ENCODE measurements at regions not wholly inside any gene's neighbourhood (a gene's known extent, or its start where the extent isn't known, plus 50 kb on each side); places are given as distances from the start of the nearest gene placed in this dataset.

DNA sequence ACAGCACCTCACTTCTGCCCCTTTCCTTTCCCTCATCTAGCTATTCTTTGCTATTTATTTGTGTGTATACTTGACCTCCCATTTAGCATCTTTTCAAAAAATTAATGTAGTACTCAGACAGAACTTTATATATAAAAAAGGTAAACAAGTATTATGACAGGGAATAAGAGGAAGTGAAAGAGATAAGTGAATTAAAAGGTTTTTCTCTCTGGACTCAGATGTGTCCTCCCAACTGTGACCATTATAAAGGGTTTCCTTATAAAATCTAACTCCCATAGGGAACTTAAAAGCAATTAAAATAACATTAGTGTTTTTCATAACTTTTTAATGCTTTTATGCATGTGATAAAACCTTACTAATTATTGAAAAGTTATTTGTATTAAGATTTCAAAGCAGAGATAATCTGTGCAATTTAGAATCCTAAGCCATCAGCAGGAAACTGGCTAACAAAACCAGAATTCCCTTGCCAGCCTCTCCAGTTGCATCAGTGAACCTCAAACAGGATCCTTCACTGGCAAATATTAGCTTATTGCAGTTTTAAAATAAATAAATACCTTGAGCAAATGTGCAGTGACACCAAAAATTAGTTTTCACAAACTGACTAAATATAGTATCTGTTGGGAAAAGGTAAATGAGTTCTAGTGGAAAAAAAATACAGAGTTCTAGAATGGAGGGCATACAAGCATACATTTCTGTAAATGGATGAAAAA is 930.7 kb downstream of the BCL11A start:
- no peak for DNase-seq

DNA sequence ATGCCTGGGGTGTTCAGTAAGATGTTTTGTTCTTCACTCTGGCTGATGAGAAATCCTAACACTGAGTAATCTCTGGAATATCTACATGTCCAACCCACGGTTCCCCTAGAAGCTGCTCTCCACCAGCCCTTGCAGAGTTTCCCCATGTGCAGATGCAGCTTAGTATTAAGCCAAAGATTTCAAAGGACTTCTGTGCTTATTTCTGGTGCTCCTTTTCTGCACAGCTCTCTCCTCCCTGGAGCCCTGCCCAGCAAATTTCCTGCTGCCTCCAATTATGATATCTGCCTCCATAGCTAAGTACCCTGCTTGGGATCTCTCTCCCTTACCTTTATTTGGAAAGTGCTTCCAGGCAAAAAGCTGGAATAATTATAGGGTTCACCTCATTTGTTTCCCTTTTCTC is 949.3 kb downstream of the BCL11A start:
- no peak for DNase-seq

DNA sequence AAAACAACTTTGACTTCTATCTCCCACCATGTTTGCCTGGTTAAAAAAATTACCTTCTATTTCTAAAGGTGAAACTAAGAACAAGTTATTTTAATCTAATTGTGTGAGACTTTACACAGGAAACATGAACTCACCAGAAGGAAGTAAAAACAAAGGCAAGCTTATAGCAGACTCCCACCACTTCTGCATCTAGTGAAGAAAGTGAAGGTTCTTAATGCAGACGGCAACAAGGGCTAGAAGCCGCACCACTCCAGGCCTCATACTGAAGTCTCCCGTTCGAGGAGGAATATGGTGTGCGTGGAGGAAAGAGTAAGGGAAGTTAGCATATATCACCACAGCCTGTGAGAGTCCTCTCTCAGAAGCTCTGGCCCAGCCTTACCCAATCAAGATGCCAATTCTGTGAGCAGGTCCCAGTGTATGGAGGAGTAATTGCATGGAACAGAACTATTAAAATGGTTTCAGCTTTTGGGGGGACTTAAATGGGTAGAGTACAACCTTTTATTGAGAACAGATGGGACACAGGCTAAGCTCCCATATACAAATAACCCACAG is 958.7 kb downstream of the BCL11A start:
- DNase-seq: no peak

DNA sequence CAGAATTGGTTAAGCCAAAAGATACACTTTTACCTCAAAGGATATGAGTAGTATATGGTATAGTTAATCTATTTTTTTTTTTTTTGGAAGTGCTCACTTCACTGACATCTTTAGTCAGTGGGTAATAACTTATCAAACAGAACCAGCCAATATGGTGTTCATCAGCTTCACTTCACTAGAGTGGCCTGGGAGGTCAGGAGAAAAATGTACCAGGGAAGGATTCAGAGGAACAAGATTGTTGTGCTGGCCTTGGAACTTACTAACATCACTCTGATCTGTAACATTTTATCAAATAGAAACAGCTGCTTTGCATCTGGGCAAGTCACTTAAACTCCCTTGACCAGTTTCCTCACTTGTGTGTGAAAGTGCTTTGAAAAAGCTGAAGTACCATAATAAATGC is 962.7 kb downstream of the BCL11A start:
- no peak for DNase-seq

DNA sequence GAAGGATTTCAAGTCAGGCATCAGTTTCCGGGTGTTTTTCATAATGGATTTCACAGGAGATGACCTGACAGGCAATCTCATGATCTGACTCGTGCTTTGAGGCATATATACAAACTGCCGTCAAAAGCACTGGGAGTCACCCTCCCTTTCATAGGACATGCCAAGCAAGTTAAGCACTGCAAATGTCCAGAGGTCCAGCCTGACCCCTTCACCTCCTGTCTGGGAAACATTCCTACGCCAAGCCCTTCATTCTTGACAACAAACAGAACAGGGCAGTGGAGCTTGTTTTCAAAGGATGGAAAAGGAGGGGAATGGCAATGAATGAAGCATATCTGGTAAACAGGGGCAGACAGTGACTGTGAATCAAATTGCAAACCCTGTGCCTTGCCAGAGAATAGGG is 963.6 kb downstream of the BCL11A start:
- no peak for DNase-seq

DNA sequence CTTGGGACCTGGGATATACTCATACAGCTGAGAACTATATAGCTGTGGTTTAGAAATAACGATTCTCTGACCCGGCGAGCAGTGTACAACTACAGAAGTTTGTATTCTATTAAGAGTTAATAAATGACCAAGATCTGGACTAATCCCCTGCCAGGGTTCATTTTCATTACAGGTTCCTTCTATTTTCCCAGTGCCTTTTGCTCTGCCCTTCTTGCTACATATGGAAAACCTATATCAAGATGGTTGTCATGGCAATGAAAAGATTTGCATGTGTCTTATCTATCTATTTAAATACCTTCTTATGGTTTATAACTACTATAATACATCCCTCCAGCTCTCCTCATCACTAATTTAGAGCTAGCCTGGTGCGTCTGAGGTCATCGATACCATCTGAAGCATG is 965.2 kb downstream of the BCL11A start:
- no peak for DNase-seq

DNA sequence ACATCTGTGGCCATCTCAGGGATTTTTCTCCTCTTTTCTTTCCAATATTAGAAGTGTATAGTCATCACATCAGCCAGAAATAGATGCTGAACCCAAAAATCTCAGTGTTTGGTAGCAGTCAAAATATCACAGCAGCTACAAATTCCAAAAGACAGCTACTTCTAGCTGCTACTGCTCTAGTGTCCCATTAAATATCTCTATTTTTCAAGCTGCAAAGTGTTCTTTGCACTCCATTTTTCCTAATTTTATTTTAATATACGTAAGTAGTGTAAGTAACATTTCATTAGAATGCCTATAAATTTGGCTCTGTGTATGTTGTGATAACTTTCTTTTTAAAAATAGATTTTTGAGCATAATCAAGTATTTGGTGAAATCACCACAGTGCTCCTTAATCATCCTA is 967.3 kb downstream of the BCL11A start:
- DNase-seq: no peak

DNA sequence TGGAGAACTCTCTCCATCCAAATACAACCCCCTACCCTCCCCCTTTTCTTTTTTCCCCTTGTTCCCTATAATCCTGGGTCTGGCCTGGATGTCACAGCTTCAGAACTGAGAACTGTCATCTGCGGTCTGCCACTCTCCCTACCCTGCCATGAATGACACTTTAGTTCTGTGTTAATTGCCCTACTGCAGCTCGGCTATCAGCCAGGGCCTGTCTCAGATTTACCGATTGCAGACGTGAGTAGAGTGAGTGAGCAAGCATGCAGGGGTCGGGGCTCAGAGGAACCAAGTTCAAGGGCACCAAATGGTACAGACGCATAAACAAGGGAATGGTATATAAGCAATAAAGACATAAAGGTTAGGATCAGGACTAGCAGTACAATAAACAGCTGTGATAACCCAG is 967.8 kb downstream of the BCL11A start:
- peak; percentile 31 for DNase-seq

DNA sequence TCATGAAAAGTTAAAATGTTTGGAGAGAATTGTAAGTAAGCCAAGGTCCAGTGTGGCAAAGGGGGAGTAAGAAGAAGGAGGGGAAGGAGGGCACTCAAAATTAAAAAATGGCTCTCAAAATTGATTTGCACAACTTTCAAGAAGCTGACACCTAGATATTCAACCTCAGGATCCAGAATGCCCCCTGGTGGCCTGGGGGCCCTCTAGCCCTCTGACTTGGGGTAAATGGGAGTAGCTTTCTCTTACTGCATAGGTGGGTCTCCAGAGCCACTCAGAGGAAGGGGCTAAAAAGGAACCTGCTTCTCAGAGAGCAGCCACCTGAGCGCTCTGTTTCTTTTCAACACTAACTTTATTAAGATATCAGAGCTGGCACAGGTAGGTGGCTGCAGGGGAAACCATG is 968.5 kb downstream of the BCL11A start:
- no peak for DNase-seq

DNA sequence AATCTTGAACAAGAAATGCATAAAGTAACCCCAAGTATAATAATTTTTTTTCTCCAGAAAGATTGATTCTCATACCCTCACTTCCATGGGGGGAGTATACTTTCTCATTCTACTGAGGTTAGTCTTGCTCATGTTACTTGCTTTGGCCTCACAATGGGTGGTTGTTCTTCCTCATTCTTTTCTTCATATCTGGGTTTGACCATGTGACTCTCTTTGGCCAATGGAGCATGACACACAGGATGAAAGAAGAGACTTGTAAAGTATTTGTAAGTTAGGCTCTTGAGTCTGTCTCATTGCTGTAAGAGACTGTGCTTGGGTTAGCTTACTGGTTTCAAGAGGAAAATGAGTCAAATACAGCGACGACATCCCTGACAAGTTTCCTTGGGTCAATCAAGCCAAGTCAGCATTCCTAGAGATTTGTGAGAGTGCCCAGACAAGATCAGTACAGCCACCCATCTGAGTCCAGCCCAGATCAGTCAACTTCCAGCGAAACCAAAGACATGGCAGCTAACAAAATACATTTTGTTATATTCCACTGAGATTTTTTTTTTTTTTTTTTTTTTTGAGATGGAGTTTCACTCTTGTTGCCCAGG is 970.2 kb downstream of the BCL11A start:
- no peak for DNase-seq

DNA sequence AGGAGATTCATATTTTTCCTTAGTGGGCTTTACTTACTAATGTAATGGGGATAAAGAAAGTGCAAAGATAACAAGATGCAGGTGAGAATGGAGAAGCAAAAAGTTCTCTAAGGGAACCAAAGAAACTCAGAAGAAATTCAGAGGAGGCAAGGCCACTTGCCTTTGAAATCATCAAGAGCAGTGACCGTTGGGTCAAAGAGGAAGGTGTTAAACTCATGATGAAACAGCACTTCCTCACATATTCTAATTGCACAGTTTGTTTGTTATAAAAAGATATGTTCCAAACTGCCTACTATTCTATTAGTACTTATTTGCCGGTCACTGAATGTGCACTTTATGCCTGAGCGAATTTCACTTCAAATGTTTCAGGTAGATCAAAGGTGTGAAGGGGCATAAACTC is 975.1 kb downstream of the BCL11A start:
- DNase-seq: no peak

DNA sequence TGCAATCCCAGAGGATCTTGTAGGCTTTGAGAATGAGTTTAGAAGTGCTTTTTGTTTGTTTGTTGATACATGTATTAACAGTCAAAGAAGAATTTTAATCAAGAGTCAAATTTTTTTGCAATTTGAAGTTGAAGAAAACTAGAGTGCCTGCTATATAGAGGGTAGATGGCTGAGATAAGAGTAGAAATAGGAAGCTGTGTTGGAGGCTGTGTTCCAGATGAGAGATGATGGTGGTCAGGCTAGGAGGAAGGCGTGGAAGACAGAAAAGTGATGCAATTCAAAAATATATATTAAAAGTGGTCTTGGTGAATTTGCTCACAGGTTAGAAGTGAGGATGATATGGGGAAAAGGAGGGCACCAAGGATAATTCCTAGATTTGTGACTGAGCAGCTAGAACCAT is 978.3 kb downstream of the BCL11A start:
- DNase-seq: no peak

DNA sequence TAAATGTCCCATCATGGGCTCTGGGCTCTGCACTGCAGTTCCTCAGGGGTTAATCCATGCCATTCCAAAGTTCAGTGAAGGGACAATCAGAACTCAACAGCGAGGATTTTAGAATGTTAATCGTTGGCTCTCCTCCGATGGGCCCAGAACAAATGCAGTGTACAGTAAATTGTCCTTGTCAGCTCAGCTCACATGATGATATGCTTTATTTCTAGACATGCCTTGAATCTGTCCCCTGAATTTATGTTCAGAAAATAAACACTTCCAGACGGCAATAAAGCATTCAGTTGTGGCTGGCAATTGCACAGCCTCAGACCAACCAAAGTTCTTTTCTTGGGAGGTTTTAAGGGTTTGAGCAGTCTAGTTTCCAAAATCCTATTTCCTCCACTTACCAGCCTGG is 981.2 kb downstream of the BCL11A start:
- no peak for DNase-seq

DNA sequence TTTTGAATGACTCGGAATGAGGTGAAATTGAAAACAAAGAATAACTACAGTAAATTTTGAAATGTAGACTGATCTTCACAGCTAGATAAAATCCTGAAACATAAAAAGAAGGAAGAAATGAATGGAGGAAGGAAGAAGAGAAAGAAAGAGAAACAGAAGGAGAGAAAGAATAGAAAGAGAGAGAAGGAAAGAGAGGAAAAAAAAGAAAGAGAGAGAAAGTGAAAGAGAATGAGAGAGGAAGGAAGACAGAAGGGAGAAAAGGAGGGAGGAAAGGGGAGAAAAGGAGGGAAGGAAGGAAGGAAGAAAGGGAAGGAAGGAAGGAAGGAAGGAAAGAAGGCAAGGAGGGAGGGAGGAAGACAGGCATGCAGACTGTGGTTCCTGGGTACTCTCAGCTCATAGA is 982.6 kb downstream of the BCL11A start:
- DNase-seq: no peak

DNA sequence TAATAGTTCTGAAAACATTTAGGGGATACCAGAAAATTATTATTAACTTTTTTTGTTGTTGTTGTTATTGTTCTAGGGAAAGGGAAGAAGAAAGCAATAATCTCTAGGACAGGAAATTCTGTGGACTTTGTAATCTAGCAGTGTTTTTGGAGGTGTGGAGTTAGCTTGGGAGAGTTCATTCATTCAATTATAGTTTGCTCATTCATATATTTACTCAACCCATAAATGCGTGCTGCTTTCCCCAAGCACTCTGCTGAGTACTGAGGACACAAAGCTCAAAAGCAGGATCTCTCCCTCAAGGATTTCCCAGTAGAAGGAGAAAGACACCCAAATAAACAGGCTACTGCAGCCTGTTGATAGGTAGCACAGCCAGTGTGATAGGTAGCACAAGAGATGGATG is 984.3 kb downstream of the BCL11A start:
- no peak for DNase-seq

DNA sequence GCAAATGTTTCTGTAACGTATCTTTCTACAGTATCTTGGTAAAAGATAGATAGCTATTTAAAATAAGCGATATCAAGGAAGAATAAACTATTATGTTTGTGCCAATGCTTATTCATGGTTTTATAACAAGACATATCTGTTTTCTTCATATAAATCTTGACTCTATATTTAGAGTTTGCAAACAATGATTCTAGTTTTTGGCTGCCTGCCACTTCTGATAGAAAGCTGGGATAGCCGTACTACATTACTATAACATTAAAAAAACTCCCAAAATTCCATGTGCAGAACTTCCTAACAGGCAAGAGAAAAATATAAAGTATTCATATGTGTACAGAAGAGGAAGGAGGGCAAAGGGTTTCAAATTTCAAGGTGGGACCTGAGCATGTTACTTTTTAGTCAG is 985.0 kb downstream of the BCL11A start:
- no peak for DNase-seq

DNA sequence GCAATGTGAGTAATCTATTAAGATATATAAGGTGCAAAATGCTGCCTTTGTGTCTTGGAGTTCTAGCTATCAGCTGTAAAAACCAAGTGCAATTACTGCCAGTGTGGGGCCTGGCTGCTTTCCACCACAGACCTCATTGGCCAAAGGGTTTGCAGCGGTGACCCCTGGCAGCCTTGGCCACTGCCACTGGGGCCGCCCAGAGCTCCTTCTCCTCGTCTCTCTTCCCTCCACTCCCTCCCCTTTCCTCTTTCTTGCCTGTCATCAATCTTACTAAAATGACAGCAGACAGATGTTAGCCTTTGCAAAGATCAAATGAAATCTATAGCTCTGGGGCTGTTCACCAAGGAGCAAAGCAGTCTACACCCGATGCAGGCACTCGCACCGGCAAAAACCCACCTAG is 986.3 kb downstream of the BCL11A start:
- no peak for DNase-seq

DNA sequence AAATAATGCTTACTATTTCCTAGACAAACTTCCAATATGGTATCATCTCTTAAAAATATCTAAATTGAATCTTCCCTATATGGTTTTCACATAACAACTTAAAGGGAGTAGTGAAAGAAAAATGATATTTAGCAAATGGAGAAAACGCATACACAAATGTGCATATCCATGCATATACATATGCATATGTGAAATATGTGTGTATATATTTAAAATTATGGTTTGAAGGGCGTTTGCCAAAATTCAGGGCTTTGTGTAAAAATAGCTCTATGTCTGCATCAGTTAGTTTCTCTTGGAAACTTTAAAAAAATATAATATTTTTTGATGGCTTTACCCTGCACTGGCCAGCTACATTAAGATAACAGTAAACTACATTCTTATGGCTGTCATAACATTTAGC is 986.7 kb downstream of the BCL11A start:
- DNase-seq: no peak

DNA sequence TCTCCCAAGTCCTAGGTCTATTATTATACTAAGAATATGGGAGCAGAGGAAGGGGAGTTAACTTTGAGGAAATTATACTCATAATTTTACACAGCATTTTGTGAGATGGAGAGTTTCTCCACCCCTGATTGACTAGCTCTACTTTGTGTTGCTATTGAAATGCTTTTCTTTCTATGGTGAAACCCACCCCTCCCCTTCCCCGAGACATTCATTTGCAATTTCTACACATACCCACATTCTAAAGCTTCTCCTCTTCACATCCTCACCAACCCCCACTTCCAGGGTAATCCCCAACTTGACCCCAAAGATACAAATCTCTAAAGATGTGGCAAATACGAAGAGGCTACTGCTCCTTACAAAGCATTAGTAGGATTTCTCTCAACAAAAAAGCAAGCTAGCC is 992.2 kb downstream of the BCL11A start:
- DNase-seq: no peak

DNA sequence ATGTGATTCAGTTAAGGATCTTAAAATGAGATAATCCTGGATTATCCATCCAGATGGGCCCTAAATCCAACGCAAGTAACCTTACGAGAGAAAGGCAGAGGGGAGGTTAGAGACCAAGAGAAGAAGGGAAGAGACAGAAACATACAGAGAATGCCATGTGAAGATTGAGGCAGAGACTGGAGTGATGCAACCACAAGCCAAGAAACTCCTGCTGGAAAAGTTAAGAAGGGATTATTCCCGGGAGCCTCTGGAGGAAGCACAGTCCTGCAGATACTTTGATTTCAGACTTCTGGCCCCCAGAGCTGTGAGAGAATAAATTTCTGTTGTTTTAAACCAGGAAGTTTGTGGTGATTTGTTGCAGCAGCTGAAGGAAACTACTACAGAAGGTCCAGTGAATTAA is 992.7 kb downstream of the BCL11A start:
- no peak for DNase-seq

DNA sequence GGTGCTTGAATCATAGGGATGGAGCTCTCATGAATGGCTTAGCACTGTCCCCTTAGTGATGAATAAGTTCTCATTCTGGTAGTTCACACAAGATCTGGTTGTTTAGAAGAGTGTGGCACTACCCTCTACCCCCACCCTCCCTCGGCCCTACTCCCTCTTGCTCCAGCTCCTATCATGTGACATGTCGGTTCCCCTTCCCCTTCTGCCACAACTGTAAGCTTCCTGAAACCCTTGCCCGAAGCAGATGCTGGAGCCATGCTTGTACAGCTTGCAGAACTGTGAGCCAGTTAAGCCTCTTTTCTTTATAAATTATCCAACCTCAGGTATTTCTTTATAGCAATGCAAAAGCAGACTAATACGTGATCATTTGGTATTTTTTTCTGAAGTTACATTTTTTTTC is 1012.6 kb downstream of the BCL11A start:
- DNase-seq: no peak

DNA sequence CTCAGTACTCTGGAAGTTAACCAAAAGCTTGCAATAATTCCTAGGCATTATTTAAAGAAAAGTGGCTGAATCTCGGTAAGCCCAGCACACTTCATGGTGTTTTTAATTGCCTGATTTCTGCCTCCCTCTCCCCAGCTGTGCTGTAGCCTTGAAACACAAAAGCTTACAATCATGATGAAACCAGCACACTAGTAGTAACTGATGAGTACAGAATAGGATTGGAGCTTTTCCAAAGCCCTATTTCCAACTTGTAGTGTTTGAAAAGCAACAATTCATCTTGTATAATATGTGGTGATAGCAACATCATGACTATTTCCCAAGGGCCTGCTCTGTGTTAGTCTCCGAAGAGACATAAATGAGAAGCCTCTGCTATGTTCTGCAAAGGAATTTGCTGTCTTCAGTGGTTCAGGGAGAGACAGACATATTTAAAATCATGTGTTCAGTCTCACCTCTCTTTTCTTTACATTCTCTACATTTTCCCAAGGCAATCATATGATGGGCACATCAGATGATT is 1015.0 kb downstream of the BCL11A start:
- DNase-seq: no peak

DNA sequence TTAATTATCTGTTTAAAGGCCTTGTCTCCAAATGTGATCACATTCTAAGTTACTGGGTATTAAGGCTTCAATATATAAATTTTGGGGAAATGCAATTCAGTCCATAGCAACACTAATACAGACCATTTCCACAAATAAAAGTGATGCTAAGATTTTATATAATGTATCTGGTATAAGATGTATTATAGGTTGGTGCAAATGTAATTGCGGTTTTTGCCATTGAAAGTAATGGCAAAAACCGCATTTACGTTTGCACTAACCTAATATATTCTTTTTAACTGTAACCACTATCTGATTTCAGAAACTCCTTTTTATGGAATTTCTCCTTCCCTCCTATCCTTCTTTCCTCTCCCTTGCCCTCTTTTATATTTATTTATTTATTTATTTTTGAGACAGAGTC is 1020.6 kb downstream of the BCL11A start:
- DNase-seq: no peak

DNA sequence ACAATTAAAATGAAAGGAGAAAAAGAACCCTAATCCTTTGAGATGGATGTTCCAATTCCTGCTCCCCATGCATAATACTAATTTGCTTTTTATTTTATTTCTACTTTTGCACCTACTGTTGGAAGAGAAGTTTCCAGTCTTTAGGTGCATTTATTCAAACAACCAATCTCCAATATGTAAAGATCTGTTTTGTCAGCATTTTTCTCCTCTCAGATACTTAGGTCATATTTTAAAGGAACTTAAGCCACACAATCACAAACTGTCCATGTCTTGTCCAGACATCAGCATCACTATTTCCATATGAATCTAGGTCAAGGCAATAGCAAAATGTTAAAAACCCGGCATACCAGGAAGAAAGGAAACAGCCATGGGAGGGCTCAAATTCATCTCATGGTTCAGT is 1023.2 kb downstream of the BCL11A start:
- DNase-seq: no peak

DNA sequence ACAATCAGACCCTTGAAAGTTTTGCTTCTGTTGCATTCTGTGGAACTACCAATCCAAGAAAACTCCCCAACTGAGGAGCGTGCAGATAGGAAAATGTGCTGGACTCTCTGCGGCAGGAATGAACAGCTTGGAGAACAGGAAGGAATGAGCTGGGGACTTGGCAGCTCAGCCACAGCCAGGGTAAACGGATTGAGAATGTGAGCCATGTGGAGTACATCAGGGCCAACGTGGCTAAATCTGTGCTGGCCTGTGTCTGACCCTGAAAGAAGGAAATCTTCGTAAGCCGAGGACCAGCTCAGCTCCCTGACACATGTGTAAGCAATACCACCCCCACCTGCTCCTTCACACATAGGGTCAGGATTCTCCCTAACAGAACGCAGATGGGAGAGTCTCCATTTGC is 1023.7 kb downstream of the BCL11A start:
- no peak for DNase-seq

Measured in DMS153 (cell line).